Activated CD8-positive, alpha-beta T cell treated with anti-CD3 and anti-CD28 coated beads, Interleukin-2, amount 10 ng/mL, durations not matched to agents 7 days and 5 days (primary cell): ENCODE measurements at regions not wholly inside any gene's neighbourhood (a gene's known extent, or its start where the extent isn't known, plus 50 kb on each side); places are given as distances from the start of the nearest gene placed in this dataset.

Source experiments
- ATAC-seq: fragments of 150-1000 bp; cut with Tn5 transposase; one replicate; pipeline ENCODE4 v1.10.0; 2021; ENCODE audit warnings: moderate library complexity
- CTCF ChIA-PET: fragments of 350-600 bp; sonication (Branson Sonifier 250); formaldehyde crosslinking; loops from one replicate; lab custom pipeline; 2021; ENCODE audit warnings: antibody characterized with exemption; lab: Charles Lee
- POLR2A ChIA-PET: fragments of 350-600 bp; sonication (Branson Sonifier 250); formaldehyde crosslinking; loops from one replicate; lab custom pipeline; 2021; ENCODE audit warnings: antibody characterized with exemption; lab: Charles Lee
- DNase-seq: peaks from one replicate; pipeline ENCODE4 v3.0.0-alpha.2; 2020
- H3K27ac Mint-ChIP-seq: one replicate; pipeline ENCODE4 v1.8.0; 2021; ENCODE audit warnings: mild to moderate bottlenecking, mixed read lengths
- H3K27me3 Mint-ChIP-seq: one replicate; pipeline ENCODE4 v1.8.0; 2021; ENCODE audit warnings: low read depth, mixed read lengths
- H3K36me3 Mint-ChIP-seq: one replicate; pipeline ENCODE4 v1.8.0; 2021; ENCODE audit warnings: low read depth, mixed read lengths
- H3K4me1 Mint-ChIP-seq: one replicate; pipeline ENCODE4 v1.8.0; 2021; ENCODE audit warnings: low read depth, mixed read lengths
- H3K4me3 Mint-ChIP-seq: one replicate; pipeline ENCODE4 v1.8.0; 2021; ENCODE audit warnings: mild to moderate bottlenecking, mixed read lengths
- H3K9me3 Mint-ChIP-seq: one replicate; pipeline ENCODE4 v1.8.0; 2022; ENCODE audit warnings: mixed read lengths; ENCODE audit not compliant: insufficient read depth

DNA sequence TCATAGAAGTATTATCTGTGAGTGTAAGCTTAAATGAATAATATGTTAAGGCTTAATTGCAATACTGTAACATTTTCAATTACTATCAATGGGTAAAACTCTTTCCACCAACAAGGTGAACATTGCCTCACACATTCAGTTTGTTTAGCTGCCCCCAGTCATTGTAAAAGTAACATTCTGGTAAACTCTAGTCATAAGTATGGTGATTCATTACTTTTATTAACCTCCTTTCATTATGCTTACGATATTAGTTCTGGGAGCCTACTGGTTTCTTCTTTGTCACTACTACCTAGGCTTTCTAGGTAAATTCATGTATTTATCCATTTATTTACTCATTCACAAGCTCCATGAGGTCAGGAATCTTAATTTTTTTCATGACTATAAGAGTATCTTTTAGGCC lies 412.8 kb upstream of the SLIT2 start:
- ChIA-PET POLR2A (no interaction called here), CTCF (no interaction called here)
- Mint-ChIP-seq H3K36me3 (no peaks in the 10 kb centered on the region), H3K9me3 (peaks cover 11% of the 10 kb centered on the region), H3K4me1 (no peaks in the 10 kb centered on the region), H3K27me3 (no peaks in the 10 kb centered on the region), H3K27ac (no peak overlapping the region), H3K4me3 (no peak overlapping the region)
- ATAC-seq (no peak), DNase-seq (no peak)

DNA sequence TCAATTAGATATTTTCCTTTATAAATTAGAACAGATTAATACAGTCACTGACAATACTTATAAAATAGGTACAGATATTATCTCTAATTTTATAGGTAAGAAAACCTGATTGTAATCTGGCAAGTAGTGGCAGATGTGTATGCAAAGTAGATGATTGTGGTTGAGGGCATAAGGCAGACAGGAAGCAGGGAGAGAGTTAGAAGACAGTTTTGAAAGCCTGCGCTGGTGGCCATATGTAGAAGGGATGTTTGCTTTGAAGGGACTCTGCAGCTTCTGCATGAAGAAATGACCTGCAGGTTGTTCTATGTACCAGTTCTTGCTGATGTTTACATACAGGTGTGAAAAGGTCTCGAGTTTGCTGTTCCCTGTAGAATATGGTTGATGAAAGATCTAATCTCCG lies 416.3 kb upstream of the SLIT2 start:
- no peak overlapping the region for H3K4me3 Mint-ChIP-seq
- no peaks in the 10 kb centered on the region for H3K4me1 Mint-ChIP-seq
- H3K9me3 Mint-ChIP-seq = peaks cover 5% of the 10 kb centered on the region
- H3K27me3 Mint-ChIP-seq = no peaks in the 10 kb centered on the region
- DNase-seq (no peak), ATAC-seq (no peak)
- no peaks in the 10 kb centered on the region for H3K36me3 Mint-ChIP-seq
- H3K27ac Mint-ChIP-seq = no peak overlapping the region
- ChIA-PET CTCF (no interaction called here), POLR2A (no interaction called here)

DNA sequence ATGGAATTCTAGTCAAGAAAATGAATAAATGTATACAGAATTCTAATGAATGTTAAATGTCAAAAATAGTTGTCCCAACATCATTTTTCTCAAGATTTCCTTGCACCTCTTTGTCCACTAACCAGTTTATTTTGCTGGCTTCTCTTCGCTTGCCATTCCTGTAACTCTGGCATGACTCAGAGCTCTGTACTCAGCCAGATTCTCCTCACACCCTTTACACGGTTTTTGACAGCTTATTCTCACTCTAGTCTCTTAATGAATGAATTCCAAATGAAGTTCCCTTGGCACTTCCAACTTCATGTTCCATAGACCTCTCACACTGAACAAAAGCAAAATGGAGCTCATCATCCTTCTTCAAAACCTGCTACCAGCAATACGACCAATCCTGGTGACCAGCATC lies 419.3 kb upstream of the SLIT2 start:
- POLR2A ChIA-PET = no interaction called here
- ATAC-seq (no peak), DNase-seq (no peak)
- H3K36me3 Mint-ChIP-seq = no peaks in the 10 kb centered on the region
- H3K27ac Mint-ChIP-seq = no peak overlapping the region
- CTCF ChIA-PET = no interaction called here
- no peaks in the 10 kb centered on the region for H3K4me1 Mint-ChIP-seq
- H3K4me3 Mint-ChIP-seq = no peak overlapping the region
- H3K9me3 Mint-ChIP-seq = peaks cover 4% of the 10 kb centered on the region
- no peaks in the 10 kb centered on the region for H3K27me3 Mint-ChIP-seq

DNA sequence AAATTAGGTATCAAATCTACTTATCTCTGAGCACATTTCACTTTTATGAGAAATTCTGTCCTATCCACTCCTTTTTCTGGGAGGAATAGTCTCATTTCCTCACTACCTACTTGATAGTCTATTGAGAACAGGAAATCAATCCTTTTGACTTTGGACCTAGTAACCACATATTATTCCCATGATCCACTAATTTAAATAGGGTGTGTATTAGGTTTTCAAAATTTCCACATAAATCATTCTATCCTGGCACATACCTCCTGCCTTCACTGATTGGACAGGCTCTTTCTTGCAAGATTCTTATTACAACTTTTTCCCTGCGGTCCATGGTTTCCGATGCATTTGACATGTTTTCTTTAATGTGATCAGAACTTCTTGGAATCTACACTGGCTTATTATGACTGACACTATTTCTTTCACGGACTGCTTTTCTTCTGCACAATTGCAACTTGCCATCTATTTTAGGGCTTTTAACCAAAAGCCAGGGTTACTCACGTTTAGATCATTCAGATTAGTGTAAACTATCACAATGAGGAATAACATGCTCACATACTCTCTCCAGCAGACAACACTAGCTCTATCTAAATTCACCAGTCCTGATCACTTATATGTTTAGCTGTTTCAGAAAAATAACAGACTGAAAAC lies 419.9 kb upstream of the SLIT2 start:
- Mint-ChIP-seq H3K27me3 (no peaks in the 10 kb centered on the region), H3K27ac (no peak overlapping the region), H3K36me3 (no peaks in the 10 kb centered on the region), H3K9me3 (peaks cover under 1% of the 10 kb centered on the region), H3K4me3 (no peak overlapping the region), H3K4me1 (no peaks in the 10 kb centered on the region)
- CTCF ChIA-PET = no interaction called here
- ATAC-seq = no peak
- POLR2A ChIA-PET = no interaction called here
- no peak for DNase-seq

DNA sequence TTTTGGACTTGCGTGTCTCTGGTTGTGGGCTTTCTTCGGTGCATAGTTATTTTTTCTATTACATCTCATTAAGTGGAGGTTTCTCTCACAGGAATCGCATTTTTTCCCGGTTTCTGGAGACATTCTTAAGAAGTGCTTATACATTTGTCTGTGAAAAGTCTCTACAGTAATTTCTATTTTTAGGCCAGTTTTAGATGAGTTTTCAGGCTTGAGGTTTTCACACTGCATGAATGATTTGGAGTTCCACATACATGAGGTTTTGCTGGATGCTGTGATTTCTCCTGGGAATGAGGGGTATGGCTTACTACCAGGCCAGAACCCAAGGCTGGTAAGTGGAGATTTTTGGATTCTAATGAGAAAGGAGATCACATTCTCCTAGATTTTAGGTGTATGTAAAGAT lies 422.6 kb upstream of the SLIT2 start:
- no peaks in the 10 kb centered on the region for H3K9me3 Mint-ChIP-seq
- ATAC-seq (no peak), DNase-seq (no peak)
- no peaks in the 10 kb centered on the region for H3K4me1 Mint-ChIP-seq
- CTCF ChIA-PET = no interaction called here
- H3K36me3 Mint-ChIP-seq = no peaks in the 10 kb centered on the region
- H3K27ac Mint-ChIP-seq = no peak overlapping the region
- POLR2A ChIA-PET = no interaction called here
- no peak overlapping the region for H3K4me3 Mint-ChIP-seq
- H3K27me3 Mint-ChIP-seq = no peaks in the 10 kb centered on the region

DNA sequence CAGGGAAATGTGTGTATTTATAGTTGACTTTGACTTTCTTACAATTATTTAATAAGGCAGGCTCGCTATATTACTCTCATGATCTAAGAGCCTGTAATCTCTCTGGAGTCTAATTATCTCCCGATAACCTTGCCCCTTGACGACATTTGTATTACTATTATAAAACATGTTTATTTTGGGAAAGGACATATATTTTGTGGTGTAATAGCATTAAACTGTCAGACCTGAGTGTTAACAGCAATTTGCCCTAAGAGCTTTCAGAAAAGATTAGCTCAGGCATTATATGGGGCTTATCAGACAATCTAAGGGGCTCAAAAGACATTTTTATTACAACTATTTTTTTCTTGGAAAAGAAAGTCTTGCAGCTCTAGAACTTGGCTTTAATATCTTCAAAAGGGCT lies 427.9 kb upstream of the SLIT2 start:
- Mint-ChIP-seq H3K4me1 (no peaks in the 10 kb centered on the region), H3K4me3 (no peak overlapping the region), H3K27ac (no peak overlapping the region), H3K36me3 (no peaks in the 10 kb centered on the region), H3K9me3 (no peaks in the 10 kb centered on the region), H3K27me3 (no peaks in the 10 kb centered on the region)
- ChIA-PET CTCF (no interaction called here), POLR2A (no interaction called here)
- ATAC-seq (no peak), DNase-seq (no peak)

DNA sequence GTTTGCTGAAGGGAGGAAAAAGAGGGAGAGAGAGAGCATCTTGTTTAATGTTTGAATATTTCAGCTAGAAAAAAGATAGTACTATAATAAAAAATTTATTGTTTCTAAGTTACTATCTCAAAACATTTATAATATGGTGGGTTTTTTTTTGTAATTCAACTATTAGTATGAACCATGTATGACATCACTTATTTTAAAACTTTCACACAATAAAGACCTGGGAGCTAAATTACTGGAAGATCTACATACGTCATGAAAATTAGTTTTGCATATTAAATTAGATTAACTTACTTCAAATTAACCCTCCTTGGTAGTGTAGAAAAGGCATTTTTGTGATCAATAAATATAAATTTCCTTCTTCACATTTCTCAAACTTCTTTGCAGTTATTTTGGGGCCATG lies 432.0 kb upstream of the SLIT2 start:
- Mint-ChIP-seq H3K27me3 (no peaks in the 10 kb centered on the region), H3K36me3 (no peaks in the 10 kb centered on the region), H3K9me3 (no peaks in the 10 kb centered on the region), H3K4me3 (no peak overlapping the region), H3K27ac (no peak overlapping the region), H3K4me1 (no peaks in the 10 kb centered on the region)
- ATAC-seq (no peak), DNase-seq (no peak)
- ChIA-PET POLR2A (no interaction called here), CTCF (no interaction called here)

DNA sequence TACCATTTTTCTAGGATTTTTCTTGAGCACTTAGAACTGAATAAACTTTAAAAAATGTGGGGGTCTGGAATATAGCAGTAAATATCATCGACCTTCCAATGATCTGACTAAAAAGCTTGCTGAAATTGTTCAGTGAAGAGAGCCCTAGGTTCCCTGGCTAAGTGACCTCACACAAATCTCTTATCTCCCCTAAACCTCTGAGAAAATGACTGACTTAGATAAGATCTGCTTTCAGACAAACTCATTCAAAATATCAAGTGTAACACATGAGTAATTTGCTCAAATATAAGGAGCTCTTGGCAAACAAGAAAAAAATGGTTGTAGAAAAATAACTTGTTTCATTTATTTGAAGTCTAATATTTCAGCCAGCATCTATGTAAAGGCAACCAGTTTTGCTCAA lies 441.7 kb upstream of the SLIT2 start:
- ChIA-PET CTCF (no interaction called here), POLR2A (no interaction called here)
- Mint-ChIP-seq H3K9me3 (no peaks in the 10 kb centered on the region), H3K27me3 (no peaks in the 10 kb centered on the region), H3K27ac (no peak overlapping the region), H3K4me1 (no peaks in the 10 kb centered on the region), H3K4me3 (no peak overlapping the region), H3K36me3 (no peaks in the 10 kb centered on the region)
- ATAC-seq (no peak), DNase-seq (no peak)

DNA sequence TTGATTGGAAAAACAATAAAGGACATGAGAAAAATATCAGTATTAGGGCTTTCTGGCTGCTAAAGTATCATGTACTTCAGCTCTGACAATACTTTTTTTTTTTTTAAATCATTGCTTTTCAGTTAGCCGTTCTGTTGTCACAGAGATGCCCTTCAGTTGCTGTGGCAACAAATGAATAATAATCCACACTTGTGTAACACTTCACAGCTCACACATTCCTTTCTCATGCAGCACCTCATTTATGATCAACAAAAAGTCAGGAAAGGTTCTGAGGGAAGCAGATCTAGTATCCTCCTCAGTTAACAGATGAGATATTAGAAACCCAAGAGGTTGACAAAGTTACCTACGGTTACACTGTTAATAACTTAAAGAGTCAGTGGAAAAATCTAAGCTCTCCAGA lies 444.2 kb upstream of the SLIT2 start:
- CTCF ChIA-PET = no interaction called here
- no peak overlapping the region for H3K4me3 Mint-ChIP-seq
- no peaks in the 10 kb centered on the region for H3K36me3 Mint-ChIP-seq
- peaks cover 3% of the 10 kb centered on the region for H3K9me3 Mint-ChIP-seq
- H3K4me1 Mint-ChIP-seq = no peaks in the 10 kb centered on the region
- POLR2A ChIA-PET = no interaction called here
- H3K27ac Mint-ChIP-seq = no peak overlapping the region
- ATAC-seq (no peak), DNase-seq (no peak)
- no peaks in the 10 kb centered on the region for H3K27me3 Mint-ChIP-seq

DNA sequence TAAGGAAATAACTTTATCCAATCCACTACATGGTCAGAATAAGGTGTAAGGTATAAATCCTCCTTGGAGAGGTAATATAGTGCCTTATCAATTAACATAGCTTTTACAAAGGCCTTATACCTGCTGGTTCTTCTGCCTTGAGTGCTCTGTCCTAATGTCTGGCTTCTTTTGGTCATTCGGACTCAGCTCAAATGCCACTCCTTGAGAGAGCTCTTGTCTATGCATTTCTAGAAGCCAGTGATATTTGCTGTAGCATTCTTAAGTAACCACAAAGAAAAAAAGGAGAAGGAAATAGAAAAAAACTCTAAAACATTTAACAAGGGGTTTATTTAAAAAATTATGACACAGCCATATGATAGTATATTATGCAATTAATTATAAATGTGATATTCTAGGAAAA lies 444.8 kb upstream of the SLIT2 start:
- Mint-ChIP-seq H3K27ac (no peak overlapping the region), H3K27me3 (no peaks in the 10 kb centered on the region), H3K4me3 (no peak overlapping the region), H3K36me3 (no peaks in the 10 kb centered on the region), H3K4me1 (no peaks in the 10 kb centered on the region), H3K9me3 (peaks cover 3% of the 10 kb centered on the region)
- DNase-seq (no peak), ATAC-seq (no peak)
- CTCF ChIA-PET = no interaction called here
- POLR2A ChIA-PET = no interaction called here

DNA sequence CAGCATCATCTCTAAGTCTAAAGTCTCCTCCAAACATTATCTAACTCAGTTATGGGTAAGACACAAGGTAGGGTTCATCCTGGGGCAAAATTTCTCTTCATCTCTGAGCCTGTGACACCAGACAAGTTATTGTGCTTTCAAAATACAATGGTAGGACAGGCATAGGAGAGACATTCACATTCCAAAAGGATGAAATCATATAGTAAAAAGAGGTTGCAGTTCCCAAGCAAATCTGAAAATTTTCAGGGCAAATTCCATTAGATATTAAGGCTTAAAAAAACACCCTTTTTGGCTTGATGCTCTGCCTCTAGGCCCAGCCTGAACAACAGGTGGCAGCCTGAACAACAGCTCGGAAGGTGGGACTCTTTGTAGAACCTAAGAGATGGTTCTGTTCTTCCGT lies 448.3 kb upstream of the SLIT2 start:
- Mint-ChIP-seq H3K36me3 (no peaks in the 10 kb centered on the region), H3K4me3 (no peak overlapping the region), H3K27ac (no peak overlapping the region), H3K4me1 (no peaks in the 10 kb centered on the region), H3K27me3 (no peaks in the 10 kb centered on the region), H3K9me3 (peaks cover 7% of the 10 kb centered on the region)
- ChIA-PET CTCF (no interaction called here), POLR2A (no interaction called here)
- no peak for ATAC-seq
- no peak for DNase-seq

DNA sequence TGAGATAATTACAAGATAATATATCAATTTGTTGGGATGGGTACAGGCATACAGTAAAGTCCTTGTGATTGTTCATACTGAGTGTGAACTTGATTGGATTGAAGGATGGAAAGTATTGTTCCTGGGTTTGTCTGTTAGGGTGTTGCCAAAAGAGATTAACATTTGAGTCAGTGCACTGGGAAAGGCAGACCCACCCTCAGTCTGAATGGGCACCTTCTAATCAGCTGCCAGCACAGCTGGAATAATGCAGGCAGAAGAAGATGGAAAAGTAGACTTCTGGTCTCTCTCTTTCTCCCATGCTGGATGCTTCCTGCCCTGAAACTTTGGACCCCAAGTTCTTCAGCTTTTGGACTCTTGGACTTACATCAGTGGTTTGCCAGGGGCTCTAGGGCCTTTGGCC lies 457.9 kb upstream of the SLIT2 start:
- ChIA-PET POLR2A (no interaction called here), CTCF (no interaction called here)
- peaks cover 12% of the 10 kb centered on the region for H3K9me3 Mint-ChIP-seq
- no peak for DNase-seq
- no peaks in the 10 kb centered on the region for H3K4me1 Mint-ChIP-seq
- H3K27ac Mint-ChIP-seq = no peak overlapping the region
- no peaks in the 10 kb centered on the region for H3K27me3 Mint-ChIP-seq
- ATAC-seq = no peak
- H3K36me3 Mint-ChIP-seq = no peaks in the 10 kb centered on the region
- no peak overlapping the region for H3K4me3 Mint-ChIP-seq

DNA sequence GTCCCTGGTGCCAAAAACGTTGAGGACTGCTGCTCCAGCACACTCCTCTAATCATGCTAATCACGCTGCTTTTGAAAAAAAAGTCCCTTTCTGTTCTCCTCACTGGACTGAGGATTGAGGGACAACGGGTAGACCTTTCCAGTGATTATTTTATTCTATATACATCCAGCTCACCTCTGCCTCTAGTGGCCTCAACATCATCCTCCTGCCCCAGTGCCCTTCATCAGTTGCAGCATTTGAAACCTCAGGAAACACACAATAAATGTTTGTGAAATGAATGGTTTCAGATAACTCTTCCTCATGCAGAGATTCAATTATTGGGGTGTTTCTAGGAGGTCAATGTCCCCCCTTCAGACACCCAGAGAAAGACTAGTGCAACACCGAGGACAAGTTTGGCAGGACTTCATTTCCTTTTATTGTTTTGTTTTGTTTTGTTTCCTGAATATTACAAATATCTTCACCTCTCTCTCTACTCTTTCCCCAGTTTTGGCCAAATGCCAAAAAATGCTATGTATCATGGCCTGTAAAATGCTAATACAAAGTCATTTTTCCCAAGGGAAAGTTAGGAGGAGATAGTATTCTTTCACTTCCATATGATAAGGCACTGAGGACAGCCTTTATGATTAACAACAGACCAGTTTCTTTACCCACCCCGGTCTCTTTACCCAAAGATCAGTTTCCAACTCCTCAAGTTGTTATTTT lies 460.1 kb upstream of the SLIT2 start:
- Mint-ChIP-seq H3K4me3 (no peak overlapping the region), H3K36me3 (no peaks in the 10 kb centered on the region), H3K27ac (no peak overlapping the region), H3K9me3 (peaks cover 12% of the 10 kb centered on the region), H3K27me3 (no peaks in the 10 kb centered on the region), H3K4me1 (no peaks in the 10 kb centered on the region)
- DNase-seq (no peak), ATAC-seq (no peak)
- ChIA-PET CTCF (no interaction called here), POLR2A (no interaction called here)
